DND-41 (cell line): ENCODE measurements at regions not wholly inside any gene's neighbourhood (a gene's known extent, or its start where the extent isn't known, plus 50 kb on each side); places are given as distances from the start of the nearest gene placed in this dataset.

Experiments
- CTCF ChIP-seq: IDR thresholded peaks from 2 replicates; pipeline ENCODE4 v1.5.1; 2012; ENCODE audit warnings: borderline replicate concordance, low read length, moderate library complexity, mild to moderate bottlenecking; ENCODE audit not compliant: poor library complexity, severe bottlenecking; ENCODE audit errors: extremely low read depth
- EZH2 ChIP-seq: IDR thresholded peaks from 3 replicates; pipeline ENCODE4 v1.6.1; 2012; ENCODE audit warnings: borderline replicate concordance, low read depth, mild to moderate bottlenecking, moderate library complexity, low read length, inconsistent platforms; ENCODE audit not compliant: severe bottlenecking

DNA sequence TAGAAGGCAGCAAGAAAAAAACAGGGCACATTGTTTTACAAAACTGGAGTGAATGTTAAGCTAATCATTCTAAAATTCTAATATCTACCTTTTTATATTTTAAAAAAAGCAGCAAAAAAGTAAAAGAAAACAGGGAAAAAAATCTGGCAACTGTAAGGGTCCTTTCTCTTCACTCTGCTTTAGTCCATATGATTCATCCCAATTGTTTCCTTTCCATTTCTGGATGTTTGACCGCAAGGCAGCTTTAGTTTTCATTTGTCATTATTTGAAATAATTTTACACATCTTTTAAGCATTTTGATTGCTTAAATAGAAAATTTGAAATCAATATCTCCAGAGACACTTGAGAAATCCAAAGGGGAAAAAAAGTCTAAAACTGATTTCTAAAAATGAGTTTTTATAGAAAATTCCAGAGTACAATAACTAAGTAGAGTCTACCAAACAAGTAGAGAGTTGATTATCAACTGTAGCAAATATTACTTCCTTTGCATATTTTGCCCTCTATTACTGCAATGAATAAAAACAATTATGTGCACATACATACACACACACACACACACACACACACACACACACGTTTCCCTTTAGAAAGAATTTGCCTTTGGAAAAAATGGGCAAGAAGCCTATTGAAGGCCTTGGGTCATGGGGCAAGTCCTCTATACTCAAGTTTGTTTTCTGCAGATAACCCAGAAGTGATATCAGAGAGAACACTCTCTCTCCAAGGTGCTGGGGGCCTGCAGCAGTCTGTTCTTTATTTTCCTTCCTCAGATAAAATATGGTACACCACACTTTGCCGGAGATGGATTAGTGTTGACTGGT is 259.7 kb downstream of the HACE1 start:
- TF ChIP-seq CTCF (no peak), EZH2 (no peak)
